ENCODE measurements at regions not wholly inside any gene's neighbourhood (a gene's known extent, or its start where the extent isn't known, plus 50 kb on each side); places are given as distances from the start of the nearest gene placed in this dataset.

DNA sequence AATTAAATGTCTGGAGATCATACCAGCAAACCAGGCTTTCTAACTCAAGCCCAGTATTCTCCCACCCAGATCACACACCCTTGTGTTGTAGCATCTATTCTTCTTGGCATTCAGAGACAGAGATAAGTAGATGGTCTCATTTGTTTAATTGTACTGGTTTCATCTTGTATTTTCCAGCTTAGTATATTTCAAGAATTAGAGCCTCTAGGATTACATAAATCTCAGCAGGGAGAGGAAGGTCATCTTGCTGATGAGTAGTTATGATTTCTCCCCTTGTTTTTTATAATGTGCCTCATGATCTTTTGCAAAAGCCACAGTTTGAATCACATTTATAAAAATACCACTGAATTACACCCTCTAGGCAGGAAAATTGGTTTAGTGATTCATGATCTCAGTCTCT is 106.6 kb upstream of the NRSN1 start:
- no peak for FAIRE-seq
- POLR2A ChIA-PET: no interaction called here
- Histone ChIP-seq H3K27me3 (ENCODE audit: control insufficient read depth in 1 of 2, insufficient read depth in 2 of 2, low read length in 2 of 2) (no peaks in the 10 kb centered on the region), H3K9me3 (ENCODE audit: low read length) (no peaks in the 10 kb centered on the region), H3K79me2 (ENCODE audit: insufficient read depth, low read length) (no peaks in the 10 kb centered on the region), H3K4me2 (ENCODE audit: low read depth, low read length) (no peak overlapping the region), H3K4me1 (ENCODE audit: insufficient read depth, low read length) (no peaks in the 10 kb centered on the region), H3K27ac (ENCODE audit: extremely low read length, insufficient read depth, low read length) (no peak overlapping the region), H3K36me3 (replicated peaks in 1 of 2; ENCODE audit: control insufficient read depth in 1 of 2, insufficient read depth in 2 of 2, low read length in 2 of 2) (no peaks in the 10 kb centered on the region), H3K4me3 (replicated peaks in 1 of 3; ENCODE audit: insufficient read depth in 1 of 3, low read depth in 2 of 3, low read length in 3 of 3) (no peak overlapping the region), H3K9ac (ENCODE audit: insufficient read depth, low read depth, low read length) (no peak overlapping the region), H4K20me1 (ENCODE audit: insufficient read depth, low read length) (no peaks in the 10 kb centered on the region), H2AFZ (ENCODE audit: low read length) (no peak overlapping the region)
- CTCF ChIA-PET (ENCODE audit: low intra/inter-chr PET ratio, low total read pairs): no interaction called here
- intact Hi-C loops (cut with micrococcal nuclease; ENCODE audit: unreplicated experiment): no loop called here
- ATAC-seq: no peak
- in situ Hi-C loops (cut with HindIII; ENCODE audit: extremely low pct_ligation_motif_present, low pct_unique_long_range_greater_than_20kb): no loop called here
- BruUV-seq (replicated peaks): no TSS peak
- TF ChIP-seq ZNF550 (CRISPR knock-in tag; IDR thresholded peaks at IDR 0.05; ENCODE audit: borderline replicate concordance): no peak
- TF ChIP-seq, protein P1, sequence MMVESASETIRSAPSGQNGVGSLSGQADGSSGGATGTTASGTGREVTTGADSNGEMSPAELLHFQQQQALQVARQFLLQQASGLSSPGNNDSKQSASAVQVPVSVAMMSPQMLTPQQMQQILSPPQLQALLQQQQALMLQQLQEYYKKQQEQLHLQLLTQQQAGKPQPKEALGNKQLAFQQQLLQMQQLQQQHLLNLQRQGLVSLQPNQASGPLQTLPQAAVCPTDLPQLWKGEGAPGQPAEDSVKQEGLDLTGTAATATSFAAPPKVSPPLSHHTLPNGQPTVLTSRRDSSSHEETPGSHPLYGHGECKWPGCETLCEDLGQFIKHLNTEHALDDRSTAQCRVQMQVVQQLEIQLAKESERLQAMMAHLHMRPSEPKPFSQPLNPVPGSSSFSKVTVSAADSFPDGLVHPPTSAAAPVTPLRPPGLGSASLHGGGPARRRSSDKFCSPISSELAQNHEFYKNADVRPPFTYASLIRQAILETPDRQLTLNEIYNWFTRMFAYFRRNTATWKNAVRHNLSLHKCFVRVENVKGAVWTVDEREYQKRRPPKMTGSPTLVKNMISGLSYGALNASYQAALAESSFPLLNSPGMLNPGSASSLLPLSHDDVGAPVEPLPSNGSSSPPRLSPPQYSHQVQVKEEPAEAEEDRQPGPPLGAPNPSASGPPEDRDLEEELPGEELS (CRISPR knock-in tag; IDR thresholded peaks at IDR 0.05): no peak
- TF ChIP-seq PAF1 (CRISPR knock-in tag; IDR thresholded peaks at IDR 0.05): no peak
- TF ChIP-seq, protein P2, sequence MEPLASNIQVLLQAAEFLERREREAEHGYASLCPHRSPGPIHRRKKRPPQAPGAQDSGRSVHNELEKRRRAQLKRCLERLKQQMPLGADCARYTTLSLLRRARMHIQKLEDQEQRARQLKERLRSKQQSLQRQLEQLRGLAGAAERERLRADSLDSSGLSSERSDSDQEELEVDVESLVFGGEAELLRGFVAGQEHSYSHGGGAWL (CRISPR knock-in tag; IDR thresholded peaks at IDR 0.05): no peak
- TF ChIP-seq ZBTB7B (CRISPR knock-in tag; IDR thresholded peaks at IDR 0.05): no peak
- no peak for TF ChIP-seq MATR3 (CRISPR knock-in tag; IDR thresholded peaks at IDR 0.05)
- no peak for TF ChIP-seq ZNF275 (CRISPR knock-in tag; IDR thresholded peaks at IDR 0.05; ENCODE audit: borderline replicate concordance)
- no peak for TF ChIP-seq MYNN (CRISPR knock-in tag; IDR thresholded peaks at IDR 0.05; ENCODE audit: low read depth)
- TF ChIP-seq ZSCAN30 (CRISPR knock-in tag; IDR thresholded peaks at IDR 0.05): no peak
- TF ChIP-seq, protein P3, sequence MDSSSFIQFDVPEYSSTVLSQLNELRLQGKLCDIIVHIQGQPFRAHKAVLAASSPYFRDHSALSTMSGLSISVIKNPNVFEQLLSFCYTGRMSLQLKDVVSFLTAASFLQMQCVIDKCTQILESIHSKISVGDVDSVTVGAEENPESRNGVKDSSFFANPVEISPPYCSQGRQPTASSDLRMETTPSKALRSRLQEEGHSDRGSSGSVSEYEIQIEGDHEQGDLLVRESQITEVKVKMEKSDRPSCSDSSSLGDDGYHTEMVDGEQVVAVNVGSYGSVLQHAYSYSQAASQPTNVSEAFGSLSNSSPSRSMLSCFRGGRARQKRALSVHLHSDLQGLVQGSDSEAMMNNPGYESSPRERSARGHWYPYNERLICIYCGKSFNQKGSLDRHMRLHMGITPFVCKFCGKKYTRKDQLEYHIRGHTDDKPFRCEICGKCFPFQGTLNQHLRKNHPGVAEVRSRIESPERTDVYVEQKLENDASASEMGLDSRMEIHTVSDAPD (CRISPR knock-in tag; IDR thresholded peaks at IDR 0.05): no peak
- no peak for DNase-seq (ENCODE audit: low spot score)

Data from HepG2 (cell line).